Lung (tissue), 11 donors: ENCODE measurements at regions not wholly inside any gene's neighbourhood (a gene's known extent, or its start where the extent isn't known, plus 50 kb on each side); places are given as distances from the start of the nearest gene placed in this dataset.

ENCODE experiments used
- ATAC-seq: fragments of 200-7000 bp; cut with Tn5 transposase; one replicate; pipeline ENCODE4 v1.9.1; 2020; ENCODE audit warnings: moderate number of reproducible peaks; ENCODE audit not compliant: insufficient read depth, low FRiP score
- DNase-seq, 3 donors: peaks; one replicate each; pipeline ENCODE4 v3.0.0-alpha.2; 2013 to 2017
- H3K27ac ChIP-seq, 2 donors: one replicate each; pipeline ENCODE4 v1.5.1; 2013; ENCODE audit warnings: mild to moderate bottlenecking in 2 of 2, moderate library complexity in 2 of 2, control low read depth in 1 of 2, inconsistent platforms in 1 of 2, low read depth in 1 of 2, low read length in 1 of 2
- H3K27me3 ChIP-seq, 3 donors: one replicate each; pipeline ENCODE4 v1.5.1; 2013; ENCODE audit warnings: low read length in 2 of 3; ENCODE audit not compliant: control insufficient read depth in 3 of 3, insufficient read depth in 3 of 3
- H3K36me3 ChIP-seq, 4 donors: one replicate each; pipeline ENCODE4 v1.5.1; 2013; ENCODE audit warnings: low read length in 4 of 4, mild to moderate bottlenecking in 1 of 4, moderate library complexity in 1 of 4; ENCODE audit not compliant: control insufficient read depth in 4 of 4, insufficient read depth in 4 of 4
- H3K4me1 ChIP-seq, 5 donors: one replicate each; pipeline ENCODE4 v1.5.1; 2013; ENCODE audit warnings: low read length in 5 of 5, mild to moderate bottlenecking in 2 of 5, moderate library complexity in 1 of 5; ENCODE audit not compliant: control insufficient read depth in 5 of 5, insufficient read depth in 5 of 5
- H3K4me3 ChIP-seq: one replicate; pipeline ENCODE4 v1.5.1; 2013; ENCODE audit warnings: mild to moderate bottlenecking, control low read depth, moderate library complexity
- H3K9ac ChIP-seq, 2 donors: one replicate each; pipeline ENCODE4 v1.5.1; 2013; ENCODE audit warnings: low read length in 2 of 2, control low read depth in 1 of 2; ENCODE audit not compliant: insufficient read depth in 1 of 2
- H3K9me3 ChIP-seq, 4 donors: one replicate each; pipeline ENCODE4 v1.5.1; 2013; ENCODE audit warnings: low read length in 3 of 4, mild to moderate bottlenecking in 1 of 4, moderate library complexity in 1 of 4; ENCODE audit not compliant: control insufficient read depth in 4 of 4, insufficient read depth in 3 of 4
- CTCF ChIP-seq: IDR thresholded peaks from 2 replicates; pipeline ENCODE4 v1.5.1; 2012; ENCODE audit warnings: mild to moderate bottlenecking; ENCODE audit errors: control extremely low read depth, extremely low read depth
- WGBS, 2 donors: extraction: QIAGEN DNeasy Blood & Tissue Kit; methylation state at CpG; one replicate each; pipeline ENCODE4 v1.1.7; 2013; 5-methylcytosine and 5-hydroxymethylcytosine counted together
- donor health status: control.
- donor health status: control.
- donor health status: Bipolar disorder and iron deficiency.
- donor health status: healthy.
- donor health status: DM: yes; HTN: yes; CAD: no.

- 77 to 93% methylated on average over 1 of the region's 1 CpG for WGBS, 2 donors
- Histone ChIP-seq H3K36me3 (no peaks in the 10 kb centered on the region), H3K9me3 (peaks cover 0 to 6% (median 1%) of the 10 kb centered on the region in 4 donors), H3K4me1 (no peaks in the 10 kb centered on the region), H3K27me3 (no peaks in the 10 kb centered on the region), H3K9ac (no peak overlapping the region), H3K27ac (no peak overlapping the region), H3K4me3 (no peak overlapping the region)
- no peak for TF ChIP-seq CTCF
- ATAC-seq (no peak), DNase-seq (no peak)
These were observed 74.1 kb upstream of the GHR start for GRCh38 chr5:42349163-42349562.

- H3K27ac ChIP-seq: no peak overlapping the region
- no peaks in the 10 kb centered on the region for H3K36me3 ChIP-seq
- H3K27me3 ChIP-seq: no peaks in the 10 kb centered on the region
- H3K9me3 ChIP-seq: peaks cover 0 to 6% (median 1%) of the 10 kb centered on the region in 4 donors
- no peaks in the 10 kb centered on the region for H3K4me1 ChIP-seq
- H3K9ac ChIP-seq: no peak overlapping the region
- TF ChIP-seq CTCF: no peak
- ATAC-seq (no peak), DNase-seq (no peak)
- 75% methylated on average over 1 of the region's 1 CpG for WGBS, 2 donors
- no peak overlapping the region for H3K4me3 ChIP-seq
These were observed 71.3 kb upstream of the GHR start for GRCh38 chr5:42351956-42352355.

GRCh38 chr5:42360056-42360455, 63.2 kb upstream of the GHR start:
- Histone ChIP-seq H3K36me3 (no peaks in the 10 kb centered on the region), H3K4me3 (no peak overlapping the region), H3K27me3 (no peaks in the 10 kb centered on the region), H3K4me1 (no peaks in the 10 kb centered on the region), H3K27ac (no peak overlapping the region), H3K9ac (no peak overlapping the region), H3K9me3 (peaks cover 0 to 2% (median 0%) of the 10 kb centered on the region in 4 donors)
- TF ChIP-seq CTCF: no peak
- DNase-seq: peak in 2 of 3 donors; percentile 1 to 6
- WGBS, 2 donors: 58 to 59% methylated on average over 2 of the region's 2 CpGs
- no peak for ATAC-seq

GRCh38 chr5:42360616-42361314, 62.5 kb upstream of the GHR start:
- H3K4me1 ChIP-seq: no peaks in the 10 kb centered on the region
- no peak for TF ChIP-seq CTCF
- no peak for DNase-seq

More at GRCh38 chr5:42360616-42361314, 62.5 kb upstream of the GHR start:
- no peaks in the 10 kb centered on the region for H3K36me3 ChIP-seq
- H3K27me3 ChIP-seq: no peaks in the 10 kb centered on the region
- H3K9me3 ChIP-seq: peaks cover 0 to 2% (median 0%) of the 10 kb centered on the region in 4 donors
- H3K27ac ChIP-seq: no peak overlapping the region
- no peak overlapping the region for H3K9ac ChIP-seq
- WGBS, 2 donors: 28 to 30% methylated on average over 3 of the region's 3 CpGs
- ATAC-seq: no peak
- no peak overlapping the region for H3K4me3 ChIP-seq
